GM12873 (cell line): ENCODE measurements at regions not wholly inside any gene's neighbourhood (a gene's known extent, or its start where the extent isn't known, plus 50 kb on each side); places are given as distances from the start of the nearest gene placed in this dataset.

ENCODE experiments used
- CTCF ChIP-seq: IDR thresholded peaks from 2 replicates; pipeline ENCODE4 v1.5.1; 2012; ENCODE audit warnings: low read depth, mild to moderate bottlenecking, moderate library complexity, low read length, control low read depth; ENCODE audit not compliant: insufficient read depth; ENCODE audit errors: missing control alignments

DNA sequence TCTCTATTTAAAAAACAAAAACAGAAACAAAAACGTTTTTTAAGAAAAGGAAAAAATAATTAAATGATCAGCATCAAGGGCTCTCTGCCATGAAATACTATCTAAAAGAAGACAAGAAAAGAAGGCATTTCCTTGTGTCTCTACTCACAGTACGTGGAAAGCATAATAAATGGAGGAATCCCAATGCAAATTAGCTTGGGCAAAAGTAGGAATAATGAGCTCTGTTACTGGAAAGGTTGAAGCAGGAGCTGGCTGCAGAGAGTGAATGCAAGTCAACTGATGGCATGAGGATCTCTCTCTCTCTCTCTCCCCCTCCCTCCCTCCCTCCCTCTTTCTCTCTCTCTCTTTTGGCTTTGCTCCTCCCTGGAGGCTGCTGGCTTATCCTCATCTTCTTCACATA, 85.9 kb downstream of the TBX3 start:
- TF ChIP-seq CTCF, result no peak

DNA sequence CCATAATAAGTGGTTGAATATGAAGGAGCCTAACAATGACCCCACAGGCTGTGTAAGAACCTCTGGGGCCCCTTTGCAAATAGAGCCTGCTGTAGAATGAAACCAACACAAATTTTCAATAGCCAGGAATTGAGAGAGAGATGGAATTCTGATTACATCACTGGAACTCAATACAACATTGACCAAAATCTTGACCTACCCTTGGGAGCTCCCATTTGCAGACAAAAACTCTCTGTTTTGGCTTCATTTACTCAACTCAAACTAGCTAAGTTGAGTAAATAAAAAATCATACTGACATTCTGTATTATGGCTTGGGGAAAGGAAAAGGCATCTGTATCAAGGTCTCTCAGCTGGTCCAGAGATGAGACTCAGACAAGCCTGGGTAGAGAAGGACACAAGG, 91.0 kb downstream of the TBX3 start:
- no peak for TF ChIP-seq CTCF

- TF ChIP-seq CTCF, result no peak
Measured at GRCh38 chr12:114588061-114588460, 95.9 kb downstream of the TBX3 start.

- TF ChIP-seq CTCF, result no peak
Measured at GRCh38 chr12:114580306-114580705, 103.7 kb downstream of the TBX3 start.

DNA sequence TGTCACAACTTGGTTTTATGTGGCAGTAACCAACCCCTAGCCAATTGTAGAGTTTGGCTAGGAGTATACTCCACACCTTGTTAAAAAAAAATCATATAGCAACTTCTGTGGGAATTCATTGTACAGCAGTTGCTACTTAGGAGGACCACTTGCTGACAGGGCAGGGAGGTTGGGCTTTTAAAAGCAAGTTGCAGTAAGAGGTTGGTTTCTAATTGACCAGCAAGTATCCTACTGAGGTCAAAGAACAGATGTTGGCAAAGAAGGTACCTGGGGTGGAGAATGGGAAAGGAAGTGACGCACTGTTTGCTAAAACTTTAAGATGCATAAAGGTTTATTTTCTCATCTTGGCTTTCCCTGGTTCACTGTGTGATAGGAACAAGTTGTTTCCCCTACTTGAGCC, 104.6 kb downstream of the TBX3 start:
- TF ChIP-seq CTCF, result no peak

- no peak for TF ChIP-seq CTCF
Measured at GRCh38 chr12:114562654-114563053, 121.3 kb downstream of the TBX3 start.

GRCh38 chr12:114555451-114555850, 128.5 kb downstream of the TBX3 start:
- no peak for TF ChIP-seq CTCF
